ENCODE measurements at regions not wholly inside any gene's neighbourhood (a gene's known extent, or its start where the extent isn't known, plus 50 kb on each side); places are given as distances from the start of the nearest gene placed in this dataset.

DNA sequence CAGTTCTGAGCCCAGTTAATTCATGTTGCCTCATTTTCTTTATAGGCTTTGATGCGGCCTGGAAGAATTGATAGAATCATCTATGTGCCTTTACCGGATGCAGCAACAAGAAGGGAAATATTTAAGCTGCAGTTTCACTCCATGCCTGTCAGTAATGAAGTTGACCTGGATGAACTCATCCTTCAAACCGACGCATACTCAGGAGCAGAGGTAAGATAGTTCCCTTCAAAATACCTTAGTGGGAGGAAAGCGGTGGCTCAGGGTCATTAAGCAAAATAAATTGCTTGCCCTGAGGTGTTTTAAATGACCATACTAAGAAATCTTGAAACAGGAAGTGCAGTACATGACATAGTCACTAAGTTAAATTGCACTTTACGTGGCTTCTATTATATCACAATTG lies 140.6 kb upstream of the SPRY1 start:
- no peak overlapping the region for H3K27ac Mint-ChIP-seq (ENCODE audit: unreplicated experiment)
- H3K4me1 Mint-ChIP-seq (ENCODE audit: unreplicated experiment): peaks cover 10% of the 10 kb centered on the region
- TF ChIP-seq CTCF (IDR thresholded peaks at IDR 0.05; ENCODE audit: unreplicated experiment): no peak
- DNase-seq (ENCODE audit: low spot score): no peak
- H3K27me3 Mint-ChIP-seq (ENCODE audit: unreplicated experiment): no peaks in the 10 kb centered on the region
- H3K9me3 Mint-ChIP-seq (ENCODE audit: unreplicated experiment): no peaks in the 10 kb centered on the region
- H3K36me3 Mint-ChIP-seq (ENCODE audit: low read depth, unreplicated experiment): no peaks in the 10 kb centered on the region
- no peak overlapping the region for H3K4me3 Mint-ChIP-seq (ENCODE audit: unreplicated experiment)

- H3K4me1 Mint-ChIP-seq (ENCODE audit: unreplicated experiment): peaks cover 8% of the 10 kb centered on the region
- no peaks in the 10 kb centered on the region for H3K36me3 Mint-ChIP-seq (ENCODE audit: low read depth, unreplicated experiment)
- no peaks in the 10 kb centered on the region for H3K27me3 Mint-ChIP-seq (ENCODE audit: unreplicated experiment)
- no peak overlapping the region for H3K4me3 Mint-ChIP-seq (ENCODE audit: unreplicated experiment)
- no peak for DNase-seq (ENCODE audit: low spot score)
- no peak overlapping the region for H3K27ac Mint-ChIP-seq (ENCODE audit: unreplicated experiment)
- no peak for TF ChIP-seq CTCF (IDR thresholded peaks at IDR 0.05; ENCODE audit: unreplicated experiment)
- H3K9me3 Mint-ChIP-seq (ENCODE audit: unreplicated experiment): no peaks in the 10 kb centered on the region
Observed at GRCh38 chr4:123256901-123257300, 139.7 kb upstream of the SPRY1 start.

GRCh38 chr4:123257591-123257990 lies 139.0 kb upstream of the SPRY1 start:
- TF ChIP-seq CTCF (IDR thresholded peaks at IDR 0.05; ENCODE audit: unreplicated experiment): no peak
- Mint-ChIP-seq H3K27me3 (ENCODE audit: unreplicated experiment) (no peaks in the 10 kb centered on the region), H3K4me3 (ENCODE audit: unreplicated experiment) (no peak overlapping the region), H3K36me3 (ENCODE audit: low read depth, unreplicated experiment) (no peaks in the 10 kb centered on the region), H3K4me1 (ENCODE audit: unreplicated experiment) (peaks cover 8% of the 10 kb centered on the region), H3K9me3 (ENCODE audit: unreplicated experiment) (no peaks in the 10 kb centered on the region), H3K27ac (ENCODE audit: unreplicated experiment) (no peak overlapping the region)
- DNase-seq (ENCODE audit: low spot score): no peak

DNA sequence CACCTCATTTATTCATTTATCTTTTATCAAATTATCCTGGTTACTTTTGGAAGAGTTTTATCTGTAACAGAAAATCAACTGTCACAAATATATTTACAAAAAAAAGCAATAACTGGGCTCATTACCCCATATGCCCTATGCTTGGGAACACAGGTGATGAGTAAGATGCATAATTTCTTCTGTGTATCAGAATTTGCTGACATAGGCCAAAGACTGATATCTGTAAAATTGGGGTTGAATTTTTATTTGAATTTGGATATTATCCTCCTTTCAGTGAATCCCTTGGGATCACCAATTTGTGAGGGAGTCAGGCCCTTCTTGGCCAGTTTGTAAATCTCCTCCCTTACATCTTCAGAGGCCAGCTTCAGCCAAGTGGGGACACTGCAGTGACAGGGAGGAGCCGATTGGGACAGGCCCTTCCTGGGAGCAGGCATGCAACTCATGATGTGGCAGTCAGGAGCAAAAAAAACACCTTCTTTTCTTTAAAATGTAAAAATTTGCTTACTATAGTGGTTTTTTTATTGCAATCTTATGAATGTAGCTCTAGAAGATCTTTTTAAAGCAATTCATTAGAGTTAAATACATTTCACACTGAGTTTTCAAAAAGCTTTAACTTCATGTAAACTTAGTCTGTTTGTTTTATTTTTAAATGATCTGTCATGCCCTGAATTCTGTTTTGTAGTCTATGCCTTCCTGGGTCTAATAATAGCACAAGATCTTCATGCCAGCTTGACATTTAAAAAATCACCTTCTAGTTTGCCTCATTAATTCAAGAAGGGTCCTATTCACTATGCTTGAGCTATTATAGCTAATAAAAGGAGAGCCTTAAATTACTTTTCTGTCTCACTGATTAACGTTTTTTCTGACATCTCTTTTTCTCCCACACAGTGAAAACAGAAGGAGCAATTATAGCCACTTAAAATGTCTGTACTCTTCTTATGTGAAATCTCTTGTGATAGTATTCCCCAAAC lies 136.6 kb upstream of the SPRY1 start:
- DNase-seq (ENCODE audit: low spot score): no peak
- no peak overlapping the region for H3K4me3 Mint-ChIP-seq (ENCODE audit: unreplicated experiment)
- H3K9me3 Mint-ChIP-seq (ENCODE audit: unreplicated experiment): no peaks in the 10 kb centered on the region
- TF ChIP-seq CTCF (IDR thresholded peaks at IDR 0.05; ENCODE audit: unreplicated experiment): no peak
- peaks cover 8% of the 10 kb centered on the region for H3K4me1 Mint-ChIP-seq (ENCODE audit: unreplicated experiment)
- no peaks in the 10 kb centered on the region for H3K36me3 Mint-ChIP-seq (ENCODE audit: low read depth, unreplicated experiment)
- no peak overlapping the region for H3K27ac Mint-ChIP-seq (ENCODE audit: unreplicated experiment)
- H3K27me3 Mint-ChIP-seq (ENCODE audit: unreplicated experiment): no peaks in the 10 kb centered on the region

DNA sequence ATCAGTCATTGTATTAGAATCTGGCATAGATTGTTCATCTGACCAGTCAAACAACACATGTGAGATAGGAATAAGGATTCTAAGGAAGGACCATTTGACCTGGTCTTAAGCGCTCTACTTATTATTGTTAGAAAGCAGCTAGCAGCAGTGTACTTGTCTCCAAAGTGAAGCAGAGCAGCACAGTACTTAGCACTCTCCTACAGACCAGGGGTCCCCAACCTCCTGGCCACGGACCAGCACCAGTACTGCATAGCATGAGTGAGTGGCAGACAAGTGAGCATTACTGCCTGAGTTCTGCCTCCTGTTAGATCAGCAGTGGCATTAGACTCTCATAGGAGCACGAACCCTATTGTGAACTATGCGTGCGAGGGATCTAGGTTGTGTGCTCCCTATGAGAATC lies 135.9 kb upstream of the SPRY1 start:
- no peaks in the 10 kb centered on the region for H3K9me3 Mint-ChIP-seq (ENCODE audit: unreplicated experiment)
- no peak overlapping the region for H3K4me3 Mint-ChIP-seq (ENCODE audit: unreplicated experiment)
- peaks cover 8% of the 10 kb centered on the region for H3K4me1 Mint-ChIP-seq (ENCODE audit: unreplicated experiment)
- no peaks in the 10 kb centered on the region for H3K27me3 Mint-ChIP-seq (ENCODE audit: unreplicated experiment)
- no peaks in the 10 kb centered on the region for H3K36me3 Mint-ChIP-seq (ENCODE audit: low read depth, unreplicated experiment)
- no peak overlapping the region for H3K27ac Mint-ChIP-seq (ENCODE audit: unreplicated experiment)
- no peak for TF ChIP-seq CTCF (IDR thresholded peaks at IDR 0.05; ENCODE audit: unreplicated experiment)
- DNase-seq (ENCODE audit: low spot score): no peak

All from endothelial cell (in vitro differentiated cells).